ENCODE measurements at regions not wholly inside any gene's neighbourhood (a gene's known extent, or its start where the extent isn't known, plus 50 kb on each side); places are given as distances from the start of the nearest gene placed in this dataset.

- H2BK20ac ChIP-seq (ENCODE audit: low read depth, low read length, poor library complexity, severe bottlenecking): no peak overlapping the region
- no peaks in the 10 kb centered on the region for H3K27me3 ChIP-seq (ENCODE audit: insufficient read depth, low read length)
- H3K56ac ChIP-seq (ENCODE audit: insufficient read length, low read depth, low read length): no peak overlapping the region
- no peaks in the 10 kb centered on the region for H3K79me1 ChIP-seq (ENCODE audit: insufficient read depth, low read depth, low read length, poor library complexity, severe bottlenecking)
- H2BK120ac ChIP-seq (ENCODE audit: low read depth, low read length, poor library complexity, severe bottlenecking): no peak overlapping the region
- no peak overlapping the region for H3K4me2 ChIP-seq (ENCODE audit: insufficient read depth, insufficient read length, low read length)
- WGBS (ENCODE audit: extremely low coverage, insufficient read length, low lambda C conversion rate): no CpG with 5 or more reads among the region's 3 CpGs
- H2BK12ac ChIP-seq (ENCODE audit: insufficient read length, low read depth, low read length): no peak overlapping the region
- no peak overlapping the region for H3K18ac ChIP-seq (ENCODE audit: insufficient read length, low read depth, low read length)
- DNase-seq: no peak
- H3K4ac ChIP-seq (ENCODE audit: low read depth, low read length): no peak overlapping the region
- Mint-ChIP-seq H3K27me3 (ENCODE audit: low read depth) (no peaks in the 10 kb centered on the region), H3K4me3 (no peak overlapping the region), H3K36me3 (ENCODE audit: insufficient read depth in 1 of 3, low read depth in 3 of 3) (no peaks in the 10 kb centered on the region), H3K9me3 (no peaks in the 10 kb centered on the region), H3K4me1 (peaks cover 2 to 5% of the 10 kb centered on the region in 2 experiments; a peak in 3 of 4 replicates), H3K27ac (no peak overlapping the region)
- H3K14ac ChIP-seq (ENCODE audit: insufficient read depth, low read length): no peak overlapping the region
- H2AFZ ChIP-seq (ENCODE audit: low read length): no peak overlapping the region
- H4K91ac ChIP-seq (ENCODE audit: insufficient read length, low read depth, low read length): no peak overlapping the region
- H3K23ac ChIP-seq (ENCODE audit: insufficient read length, low read depth, low read length): no peak overlapping the region
- H4K8ac ChIP-seq (replicated peaks; ENCODE audit: insufficient read length, low read depth, low read length): no peak overlapping the region
- no peak for TF ChIP-seq CTCF (conservative IDR thresholded peaks at IDR 0.05)
- no peaks in the 10 kb centered on the region for H3K4me1 ChIP-seq (ENCODE audit: insufficient read depth, low read length)
- no peak overlapping the region for H4K5ac ChIP-seq (ENCODE audit: insufficient read length, low read depth, low read length)
- H4K20me1 ChIP-seq (ENCODE audit: control insufficient read depth, insufficient read depth, insufficient read length): no peaks in the 10 kb centered on the region
- H3K79me2 ChIP-seq (ENCODE audit: insufficient read depth, low read length): no peaks in the 10 kb centered on the region
- H3K23me2 ChIP-seq (ENCODE audit: insufficient read length, low read depth, low read length, poor library complexity, severe bottlenecking): no peaks in the 10 kb centered on the region
- H3K9me3 ChIP-seq (ENCODE audit: control insufficient read depth, low read depth, low read length): no peaks in the 10 kb centered on the region
- H2BK15ac ChIP-seq (ENCODE audit: low read depth, low read length): no peak overlapping the region
- no peak overlapping the region for H2BK5ac ChIP-seq (ENCODE audit: insufficient read length, low read length)
- H3K27ac ChIP-seq (ENCODE audit: insufficient read length, low read depth, low read length): no peak overlapping the region
- H3K9ac ChIP-seq (ENCODE audit: extremely low read depth, insufficient read length, low read length): no peak overlapping the region
- H3T11ph ChIP-seq (ENCODE audit: low read length): no peak overlapping the region
- no peak overlapping the region for H2AK5ac ChIP-seq (ENCODE audit: insufficient read length, low read length)
Observed at GRCh38 chr5:107284822-107285525, 385.8 kb downstream of the EFNA5 start.
